ENCODE measurements at regions not wholly inside any gene's neighbourhood (a gene's known extent, or its start where the extent isn't known, plus 50 kb on each side); places are given as distances from the start of the nearest gene placed in this dataset.

DNA sequence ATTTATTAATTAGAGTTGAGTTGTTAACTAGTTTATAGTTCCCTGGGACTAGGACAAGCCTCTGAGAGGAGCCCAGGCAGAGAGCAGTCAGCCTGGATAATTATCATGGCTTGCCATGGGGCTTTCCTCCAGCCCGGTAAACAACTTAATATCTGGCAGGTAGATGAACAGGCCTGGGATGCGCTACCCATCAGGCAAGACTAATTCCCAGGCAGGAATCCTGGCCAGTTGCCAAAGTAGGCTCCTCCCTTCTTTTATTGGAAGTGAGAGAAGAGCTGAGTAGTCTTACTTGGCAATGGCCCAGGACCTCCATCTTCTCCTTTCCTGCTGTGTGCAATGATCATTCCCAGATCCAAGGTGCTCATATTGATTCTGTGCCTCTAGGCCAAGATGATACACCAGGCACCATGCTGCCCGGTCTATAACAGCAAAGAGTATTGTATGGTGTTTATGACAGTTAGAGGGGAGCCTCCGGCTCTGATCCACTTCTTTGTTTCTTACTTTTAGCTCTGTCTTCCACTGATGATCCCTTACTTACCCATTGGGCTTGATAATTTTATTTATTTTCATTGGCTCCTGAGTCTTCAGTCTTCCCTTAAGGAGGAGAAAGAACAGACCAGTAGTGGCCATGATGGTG is 408.7 kb downstream of the REEP3 start:
- TF ChIP-seq, protein P1, sequence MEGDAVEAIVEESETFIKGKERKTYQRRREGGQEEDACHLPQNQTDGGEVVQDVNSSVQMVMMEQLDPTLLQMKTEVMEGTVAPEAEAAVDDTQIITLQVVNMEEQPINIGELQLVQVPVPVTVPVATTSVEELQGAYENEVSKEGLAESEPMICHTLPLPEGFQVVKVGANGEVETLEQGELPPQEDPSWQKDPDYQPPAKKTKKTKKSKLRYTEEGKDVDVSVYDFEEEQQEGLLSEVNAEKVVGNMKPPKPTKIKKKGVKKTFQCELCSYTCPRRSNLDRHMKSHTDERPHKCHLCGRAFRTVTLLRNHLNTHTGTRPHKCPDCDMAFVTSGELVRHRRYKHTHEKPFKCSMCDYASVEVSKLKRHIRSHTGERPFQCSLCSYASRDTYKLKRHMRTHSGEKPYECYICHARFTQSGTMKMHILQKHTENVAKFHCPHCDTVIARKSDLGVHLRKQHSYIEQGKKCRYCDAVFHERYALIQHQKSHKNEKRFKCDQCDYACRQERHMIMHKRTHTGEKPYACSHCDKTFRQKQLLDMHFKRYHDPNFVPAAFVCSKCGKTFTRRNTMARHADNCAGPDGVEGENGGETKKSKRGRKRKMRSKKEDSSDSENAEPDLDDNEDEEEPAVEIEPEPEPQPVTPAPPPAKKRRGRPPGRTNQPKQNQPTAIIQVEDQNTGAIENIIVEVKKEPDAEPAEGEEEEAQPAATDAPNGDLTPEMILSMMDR (IDR thresholded peaks at IDR 0.05) = no peak
- no peak for TF ChIP-seq EZH2 (IDR thresholded peaks at IDR 0.05; ENCODE audit: borderline replicate concordance, insufficient read depth, low read depth, low read length, poor library complexity, severe bottlenecking)

Data from B cell (primary cell).